Common myeloid progenitor, CD34-positive (primary cell): ENCODE measurements at regions not wholly inside any gene's neighbourhood (a gene's known extent, or its start where the extent isn't known, plus 50 kb on each side); places are given as distances from the start of the nearest gene placed in this dataset.

Experiments
- CTCF ChIA-PET: fragments of 350-600 bp; sonication (Branson Sonifier 250); formaldehyde crosslinking; loops from one replicate; lab custom pipeline; 2021; ENCODE audit warnings: antibody characterized with exemption; lab: Charles Lee
- POLR2A ChIA-PET: fragments of 350-600 bp; sonication (Branson Sonifier 250); formaldehyde crosslinking; loops from one replicate; lab custom pipeline; 2021; ENCODE audit warnings: antibody characterized with exemption; lab: Charles Lee
- DNase-seq, 3 donors: peaks; one replicate each; pipeline versions ENCODE4 v3.0.0 to v3.0.0-alpha.2; 2013
- H3K27ac ChIP-seq, 2 experiments: 1 replicate in 1 of 2; 2 replicates in 1 of 2; pipeline ENCODE4 v1.7.0; 2013; ENCODE audit warnings: inconsistent platforms in 2 of 2, low read length in 2 of 2, mild to moderate bottlenecking in 2 of 2, low read depth in 1 of 2, moderate library complexity in 1 of 2; ENCODE audit not compliant: severe bottlenecking in 2 of 2, insufficient read depth in 1 of 2, poor library complexity in 1 of 2
- H3K27me3 ChIP-seq, 5 experiments: replicated peaks in 2 of 5; 1 replicate in 3 of 5; 2 replicates in 2 of 5; pipeline versions ENCODE4 v1.6.1 to v1.7.0; 2013; ENCODE audit warnings: low read length in 4 of 5, mild to moderate bottlenecking in 2 of 5, moderate library complexity in 2 of 5, inconsistent platforms in 1 of 5; ENCODE audit not compliant: insufficient read depth in 5 of 5, control insufficient read depth in 4 of 5
- H3K36me3 ChIP-seq, 4 experiments: 1 replicate in 2 of 4; 2 replicates in 2 of 4; pipeline versions ENCODE4 v1.6.1 to v1.7.0; 2013; ENCODE audit warnings: low read length in 3 of 4, control low read depth in 1 of 4, mild to moderate bottlenecking in 1 of 4; ENCODE audit not compliant: control insufficient read depth in 4 of 4, insufficient read depth in 4 of 4
- H3K4me1 ChIP-seq, 4 experiments: 1 replicate in 3 of 4; 2 replicates in 1 of 4; pipeline versions ENCODE4 v1.6.1 to v1.7.1; 2013; ENCODE audit warnings: low read length in 3 of 4, mild to moderate bottlenecking in 3 of 4, control low read depth in 1 of 4, inconsistent platforms in 1 of 4, moderate library complexity in 1 of 4; ENCODE audit not compliant: control insufficient read depth in 4 of 4, insufficient read depth in 4 of 4; ENCODE audit errors: control extremely low read depth in 1 of 4
- H3K4me3 ChIP-seq, 7 experiments: 1 replicate in 4 of 7; 2 replicates in 3 of 7; pipeline versions ENCODE4 v1.5.1 to v1.7.0; 2013; ENCODE audit warnings: mild to moderate bottlenecking in 7 of 7, low read length in 6 of 7, moderate library complexity in 6 of 7, inconsistent platforms in 2 of 7, low read depth in 2 of 7, control low read depth in 1 of 7; ENCODE audit not compliant: insufficient read depth in 4 of 7, control insufficient read depth in 1 of 7; ENCODE audit errors: extremely low read depth in 1 of 7
- H3K9me3 ChIP-seq, 5 experiments: 1 replicate in 4 of 5; 2 replicates in 1 of 5; pipeline versions ENCODE4 v1.6.1 to v1.7.1; 2013; ENCODE audit warnings: low read length in 4 of 5, mild to moderate bottlenecking in 2 of 5, inconsistent platforms in 1 of 5, low read depth in 1 of 5, moderate library complexity in 1 of 5; ENCODE audit not compliant: control insufficient read depth in 4 of 5, insufficient read depth in 2 of 5; ENCODE audit errors: control extremely low read depth in 1 of 5
- WGBS: methylation state at CpG from one replicate; pipeline ENCODE4 v1.1.5; 2013; ENCODE audit not compliant: insufficient coverage; 5-methylcytosine and 5-hydroxymethylcytosine counted together

GRCh38 chr12:93086288-93086727 lies 157.2 kb upstream of the EEA1 start:
- Histone ChIP-seq H3K36me3 (no peaks in the 10 kb centered on the region), H3K4me3 (no peak overlapping the region), H3K9me3 (peaks cover 0 to 8% (median 2%) of the 10 kb centered on the region in 5 experiments), H3K27ac (no peak overlapping the region), H3K27me3 (no peaks in the 10 kb centered on the region), H3K4me1 (no peaks in the 10 kb centered on the region)
- ChIA-PET POLR2A (no interaction called here), CTCF (no interaction called here)
- 100% methylated on average over 3 of the region's 3 CpGs for WGBS
- no peak for DNase-seq

GRCh38 chr12:93087840-93088610 lies 158.9 kb upstream of the EEA1 start:
- CTCF ChIA-PET: no interaction called here
- WGBS: 96% methylated on average over 3 of the region's 6 CpGs
- POLR2A ChIA-PET: no interaction called here
- no peak for DNase-seq
- Histone ChIP-seq H3K4me1 (no peaks in the 10 kb centered on the region), H3K27ac (peak overlapping the region in 1 of 2 experiments; percentile 14), H3K27me3 (no peaks in the 10 kb centered on the region), H3K9me3 (peaks cover 0 to 4% (median 0%) of the 10 kb centered on the region in 5 experiments), H3K36me3 (no peaks in the 10 kb centered on the region), H3K4me3 (no peak overlapping the region)

GRCh38 chr12:93089805-93090569 lies 160.9 kb upstream of the EEA1 start:
- Histone ChIP-seq H3K36me3 (no peaks in the 10 kb centered on the region), H3K4me1 (peaks cover 0 to 1% (median 0%) of the 10 kb centered on the region in 4 experiments), H3K4me3 (no peak overlapping the region), H3K9me3 (peaks cover 0 to 4% (median 0%) of the 10 kb centered on the region in 5 experiments), H3K27me3 (no peaks in the 10 kb centered on the region), H3K27ac (no peak overlapping the region)
- WGBS: 97% methylated on average over 4 of the region's 5 CpGs
- CTCF ChIA-PET: no interaction called here
- POLR2A ChIA-PET: no interaction called here
- DNase-seq: peak in 2 of 3 donors; percentile 49 to 52

GRCh38 chr12:93090731-93091172 lies 161.7 kb upstream of the EEA1 start:
- H3K9me3 ChIP-seq: peaks cover 0 to 4% (median 0%) of the 10 kb centered on the region in 5 experiments
- H3K36me3 ChIP-seq: no peaks in the 10 kb centered on the region
- no peak overlapping the region for H3K4me3 ChIP-seq
- H3K27ac ChIP-seq: no peak overlapping the region
- peaks cover 0 to 8% (median 4%) of the 10 kb centered on the region in 4 experiments for H3K4me1 ChIP-seq
- peak in 2 of 3 donors; percentile 17 to 37 for DNase-seq
- POLR2A ChIA-PET: no interaction called here
- CTCF ChIA-PET: no interaction called here
- H3K27me3 ChIP-seq: no peaks in the 10 kb centered on the region

GRCh38 chr12:93091886-93092648 lies 163.0 kb upstream of the EEA1 start:
- ChIA-PET CTCF (interaction anchor here (1.0 to 1.2 kb wide), 2 partner anchors 9 to 321 kb away, joined by 3 read pairs; no protein-coding TSS in a partner anchor), POLR2A (no interaction called here)
- Histone ChIP-seq H3K4me3 (no peak overlapping the region), H3K36me3 (no peaks in the 10 kb centered on the region), H3K4me1 (peaks cover 0 to 8% (median 4%) of the 10 kb centered on the region in 4 experiments), H3K9me3 (no peaks in the 10 kb centered on the region), H3K27me3 (no peaks in the 10 kb centered on the region), H3K27ac (no peak overlapping the region)
- WGBS: 100% methylated on average over 2 of the region's 6 CpGs
- no peak for DNase-seq

GRCh38 chr12:93092649-93092945 lies 163.5 kb upstream of the EEA1 start:
- H3K9me3 ChIP-seq: no peaks in the 10 kb centered on the region
- H3K4me3 ChIP-seq: no peak overlapping the region
- peaks cover 0 to 8% (median 4%) of the 10 kb centered on the region in 4 experiments for H3K4me1 ChIP-seq
- CTCF ChIA-PET: interaction anchor here (1.2 kb wide), 1 partner anchor 9 kb away, joined by 3 read pairs; no protein-coding TSS in a partner anchor
- no peak for DNase-seq
- no peaks in the 10 kb centered on the region for H3K27me3 ChIP-seq
- H3K27ac ChIP-seq: no peak overlapping the region
- POLR2A ChIA-PET: no interaction called here
- H3K36me3 ChIP-seq: no peaks in the 10 kb centered on the region
- WGBS: 99% methylated on average over 5 of the region's 6 CpGs
